Lung (tissue), 11 donors: ENCODE measurements at regions not wholly inside any gene's neighbourhood (a gene's known extent, or its start where the extent isn't known, plus 50 kb on each side); places are given as distances from the start of the nearest gene placed in this dataset.

ENCODE experiments used
- ATAC-seq: fragments of 200-7000 bp; cut with Tn5 transposase; one replicate; pipeline ENCODE4 v1.9.1; 2020; ENCODE audit warnings: moderate number of reproducible peaks; ENCODE audit not compliant: insufficient read depth, low FRiP score
- DNase-seq, 3 donors: peaks; one replicate each; pipeline ENCODE4 v3.0.0-alpha.2; 2013 to 2017
- H3K27ac ChIP-seq, 2 donors: one replicate each; pipeline ENCODE4 v1.5.1; 2013; ENCODE audit warnings: mild to moderate bottlenecking in 2 of 2, moderate library complexity in 2 of 2, control low read depth in 1 of 2, inconsistent platforms in 1 of 2, low read depth in 1 of 2, low read length in 1 of 2
- H3K27me3 ChIP-seq, 3 donors: one replicate each; pipeline ENCODE4 v1.5.1; 2013; ENCODE audit warnings: low read length in 2 of 3; ENCODE audit not compliant: control insufficient read depth in 3 of 3, insufficient read depth in 3 of 3
- H3K36me3 ChIP-seq, 4 donors: one replicate each; pipeline ENCODE4 v1.5.1; 2013; ENCODE audit warnings: low read length in 4 of 4, mild to moderate bottlenecking in 1 of 4, moderate library complexity in 1 of 4; ENCODE audit not compliant: control insufficient read depth in 4 of 4, insufficient read depth in 4 of 4
- H3K4me1 ChIP-seq, 5 donors: one replicate each; pipeline ENCODE4 v1.5.1; 2013; ENCODE audit warnings: low read length in 5 of 5, mild to moderate bottlenecking in 2 of 5, moderate library complexity in 1 of 5; ENCODE audit not compliant: control insufficient read depth in 5 of 5, insufficient read depth in 5 of 5
- H3K4me3 ChIP-seq: one replicate; pipeline ENCODE4 v1.5.1; 2013; ENCODE audit warnings: mild to moderate bottlenecking, control low read depth, moderate library complexity
- H3K9ac ChIP-seq, 2 donors: one replicate each; pipeline ENCODE4 v1.5.1; 2013; ENCODE audit warnings: low read length in 2 of 2, control low read depth in 1 of 2; ENCODE audit not compliant: insufficient read depth in 1 of 2
- H3K9me3 ChIP-seq, 4 donors: one replicate each; pipeline ENCODE4 v1.5.1; 2013; ENCODE audit warnings: low read length in 3 of 4, mild to moderate bottlenecking in 1 of 4, moderate library complexity in 1 of 4; ENCODE audit not compliant: control insufficient read depth in 4 of 4, insufficient read depth in 3 of 4
- CTCF ChIP-seq: IDR thresholded peaks from 2 replicates; pipeline ENCODE4 v1.5.1; 2012; ENCODE audit warnings: mild to moderate bottlenecking; ENCODE audit errors: control extremely low read depth, extremely low read depth
- WGBS, 2 donors: extraction: QIAGEN DNeasy Blood & Tissue Kit; methylation state at CpG; one replicate each; pipeline ENCODE4 v1.1.7; 2013; 5-methylcytosine and 5-hydroxymethylcytosine counted together
- donor health status: control.
- donor health status: control.
- donor health status: Bipolar disorder and iron deficiency.
- donor health status: healthy.
- donor health status: DM: yes; HTN: yes; CAD: no.

- 52 to 62% methylated on average over 4 of the region's 4 CpGs for WGBS, 2 donors
- Histone ChIP-seq H3K9me3 (no peaks in the 10 kb centered on the region), H3K4me3 (no peak overlapping the region), H3K9ac (no peak overlapping the region), H3K27ac (no peak overlapping the region), H3K27me3 (no peaks in the 10 kb centered on the region), H3K4me1 (no peaks in the 10 kb centered on the region), H3K36me3 (no peaks in the 10 kb centered on the region)
- peak; percentile 29 for ATAC-seq
- DNase-seq = peak in 1 of 3 donors; percentile 4
- no peak for TF ChIP-seq CTCF
Measured at GRCh38 chr2:186949726-186950256, 100.8 kb upstream of the ZSWIM2 start.

GRCh38 chr2:186947516-186947915 lies 98.5 kb upstream of the ZSWIM2 start:
- Histone ChIP-seq H3K9me3 (no peaks in the 10 kb centered on the region), H3K4me3 (no peak overlapping the region), H3K27ac (no peak overlapping the region), H3K27me3 (no peaks in the 10 kb centered on the region), H3K9ac (no peak overlapping the region), H3K36me3 (no peaks in the 10 kb centered on the region), H3K4me1 (no peaks in the 10 kb centered on the region)
- TF ChIP-seq CTCF = no peak
- DNase-seq = no peak
- 93 to 94% methylated on average over 2 of the region's 2 CpGs for WGBS, 2 donors
- ATAC-seq = no peak

GRCh38 chr2:186946896-186947467 lies 98.0 kb upstream of the ZSWIM2 start:
- WGBS, 2 donors = 85 to 92% methylated on average over 2 of the region's 2 CpGs
- DNase-seq = no peak

More at GRCh38 chr2:186946896-186947467, 98.0 kb upstream of the ZSWIM2 start:
- no peak for TF ChIP-seq CTCF
- Histone ChIP-seq H3K4me1 (no peaks in the 10 kb centered on the region), H3K27ac (no peak overlapping the region), H3K36me3 (no peaks in the 10 kb centered on the region), H3K27me3 (no peaks in the 10 kb centered on the region), H3K9me3 (no peaks in the 10 kb centered on the region), H3K9ac (no peak overlapping the region), H3K4me3 (no peak overlapping the region)
- ATAC-seq = no peak
